ENCODE measurements at regions not wholly inside any gene's neighbourhood (a gene's known extent, or its start where the extent isn't known, plus 50 kb on each side); places are given as distances from the start of the nearest gene placed in this dataset.

- Histone ChIP-seq H3K9ac (ENCODE audit: insufficient read depth, low read length) (no peak overlapping the region), H3K79me2 (ENCODE audit: control insufficient read depth, insufficient read depth, low read length) (no peaks in the 10 kb centered on the region), H2AFZ (ENCODE audit: low read length) (no peak overlapping the region), H4K20me1 (ENCODE audit: control insufficient read depth, extremely low read depth, insufficient read depth, low read length) (no peaks in the 10 kb centered on the region), H3K4me2 (ENCODE audit: extremely low read depth, insufficient read depth, low read length) (no peak overlapping the region), H3K4me1 (ENCODE audit: control insufficient read depth, extremely low read depth, insufficient read depth, low read length) (no peaks in the 10 kb centered on the region), H3K27ac (ENCODE audit: insufficient read depth, low read length) (no peak overlapping the region), H3K9me3 (ENCODE audit: control insufficient read depth, insufficient read depth, low read depth, low read length) (no peaks in the 10 kb centered on the region), H3K4me3 (replicated peaks in 1 of 4; ENCODE audit: control extremely low read depth in 1 of 4, insufficient read depth in 1 of 4, low read depth in 3 of 4, low read length in 4 of 4) (no peak overlapping the region), H3K27me3 (ENCODE audit: control insufficient read depth, insufficient read depth, low read length) (no peaks in the 10 kb centered on the region), H3K36me3 (ENCODE audit: control insufficient read depth, insufficient read depth, low read length) (no peaks in the 10 kb centered on the region)
- DNase-seq (ENCODE audit: low read depth in 2 of 2), result no peak
- TF ChIP-seq CTCF (conservative IDR thresholded peaks at IDR 0.05 in 1 of 2, IDR thresholded peaks at IDR 0.05 in 1 of 2; ENCODE audit: low read depth in 1 of 2, low read length in 2 of 2) (no peak), EZH2 (IDR thresholded peaks at IDR 0.05; ENCODE audit: low read length, missing control alignments) (no peak)
Observed at GRCh38 chrX:98029861-98030260, 1146.2 kb downstream of the RPA4 start.

- no peak overlapping the region for H3K4me3 ChIP-seq (replicated peaks in 1 of 4; ENCODE audit: control extremely low read depth in 1 of 4, insufficient read depth in 1 of 4, low read depth in 3 of 4, low read length in 4 of 4)
- no peaks in the 10 kb centered on the region for H3K4me1 ChIP-seq (ENCODE audit: control insufficient read depth, extremely low read depth, insufficient read depth, low read length)
Observed at GRCh38 chrX:98057176-98057575, 1173.5 kb downstream of the RPA4 start.

GRCh38 chrX:98065151-98065550 lies 1181.4 kb downstream of the RPA4 start:
- no peaks in the 10 kb centered on the region for H3K4me1 ChIP-seq (ENCODE audit: control insufficient read depth, extremely low read depth, insufficient read depth, low read length)
- no peak overlapping the region for H3K27ac ChIP-seq (ENCODE audit: insufficient read depth, low read length)
- H3K4me3 ChIP-seq (replicated peaks in 1 of 4; ENCODE audit: control extremely low read depth in 1 of 4, insufficient read depth in 1 of 4, low read depth in 3 of 4, low read length in 4 of 4), result no peak overlapping the region
- TF ChIP-seq CTCF (conservative IDR thresholded peaks at IDR 0.05 in 1 of 2, IDR thresholded peaks at IDR 0.05 in 1 of 2; ENCODE audit: low read depth in 1 of 2, low read length in 2 of 2) (no peak), EZH2 (IDR thresholded peaks at IDR 0.05; ENCODE audit: low read length, missing control alignments) (no peak)
- H2AFZ ChIP-seq (ENCODE audit: low read length), result no peak overlapping the region
- H3K4me2 ChIP-seq (ENCODE audit: extremely low read depth, insufficient read depth, low read length), result no peak overlapping the region
- H3K27me3 ChIP-seq (ENCODE audit: control insufficient read depth, insufficient read depth, low read length), result no peaks in the 10 kb centered on the region
- H3K79me2 ChIP-seq (ENCODE audit: control insufficient read depth, insufficient read depth, low read length), result no peaks in the 10 kb centered on the region
- H3K36me3 ChIP-seq (ENCODE audit: control insufficient read depth, insufficient read depth, low read length), result no peaks in the 10 kb centered on the region
- H3K9me3 ChIP-seq (ENCODE audit: control insufficient read depth, insufficient read depth, low read depth, low read length), result no peaks in the 10 kb centered on the region
- no peak overlapping the region for H3K9ac ChIP-seq (ENCODE audit: insufficient read depth, low read length)
- H4K20me1 ChIP-seq (ENCODE audit: control insufficient read depth, extremely low read depth, insufficient read depth, low read length), result no peaks in the 10 kb centered on the region
- DNase-seq (ENCODE audit: low read depth in 2 of 2), result no peak

More at GRCh38 chrX:98057176-98057575, 1173.5 kb downstream of the RPA4 start:
- Histone ChIP-seq H3K36me3 (ENCODE audit: control insufficient read depth, insufficient read depth, low read length) (no peaks in the 10 kb centered on the region), H3K4me2 (ENCODE audit: extremely low read depth, insufficient read depth, low read length) (no peak overlapping the region), H3K27ac (ENCODE audit: insufficient read depth, low read length) (no peak overlapping the region), H3K9me3 (ENCODE audit: control insufficient read depth, insufficient read depth, low read depth, low read length) (no peaks in the 10 kb centered on the region), H4K20me1 (ENCODE audit: control insufficient read depth, extremely low read depth, insufficient read depth, low read length) (no peaks in the 10 kb centered on the region), H3K79me2 (ENCODE audit: control insufficient read depth, insufficient read depth, low read length) (no peaks in the 10 kb centered on the region), H3K27me3 (ENCODE audit: control insufficient read depth, insufficient read depth, low read length) (no peaks in the 10 kb centered on the region), H2AFZ (ENCODE audit: low read length) (no peak overlapping the region), H3K9ac (ENCODE audit: insufficient read depth, low read length) (no peak overlapping the region)
- TF ChIP-seq EZH2 (IDR thresholded peaks at IDR 0.05; ENCODE audit: low read length, missing control alignments) (no peak), CTCF (conservative IDR thresholded peaks at IDR 0.05 in 1 of 2, IDR thresholded peaks at IDR 0.05 in 1 of 2; ENCODE audit: low read depth in 1 of 2, low read length in 2 of 2) (no peak)
- DNase-seq (ENCODE audit: low read depth in 2 of 2), result no peak
